ENCODE measurements at regions not wholly inside any gene's neighbourhood (a gene's known extent, or its start where the extent isn't known, plus 50 kb on each side); places are given as distances from the start of the nearest gene placed in this dataset.
"Not testable (repeated sequence)": the region's sequence is repeated elsewhere in the genome, so short reads cannot be mapped to it uniquely, and the experiment has no call there.

DNA sequence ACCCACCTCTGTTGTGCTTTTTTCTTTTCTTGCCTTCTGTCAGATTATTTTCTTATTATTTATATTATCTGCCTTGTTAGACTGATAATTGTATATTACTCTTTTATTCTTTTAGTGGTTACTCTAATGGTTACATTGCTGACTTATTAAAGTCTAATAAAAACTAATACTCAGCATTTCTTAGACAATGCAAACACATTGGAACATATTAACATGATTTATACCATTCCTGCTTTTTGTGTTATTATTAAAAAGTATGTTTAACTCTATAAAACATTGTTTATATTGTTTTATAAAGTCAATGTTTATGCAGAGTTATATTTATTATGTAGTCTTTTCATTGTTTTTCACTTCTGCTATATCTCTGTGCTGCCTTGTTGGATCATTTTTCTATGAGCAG, 68.0 kb upstream of the CACNA2D1 start:
- DNase-seq (ENCODE audit: low read depth) = no peak
- no peak overlapping the region for H3K4me3 ChIP-seq (ENCODE audit: low read depth, low read length)
- TF ChIP-seq, protein P1, sequence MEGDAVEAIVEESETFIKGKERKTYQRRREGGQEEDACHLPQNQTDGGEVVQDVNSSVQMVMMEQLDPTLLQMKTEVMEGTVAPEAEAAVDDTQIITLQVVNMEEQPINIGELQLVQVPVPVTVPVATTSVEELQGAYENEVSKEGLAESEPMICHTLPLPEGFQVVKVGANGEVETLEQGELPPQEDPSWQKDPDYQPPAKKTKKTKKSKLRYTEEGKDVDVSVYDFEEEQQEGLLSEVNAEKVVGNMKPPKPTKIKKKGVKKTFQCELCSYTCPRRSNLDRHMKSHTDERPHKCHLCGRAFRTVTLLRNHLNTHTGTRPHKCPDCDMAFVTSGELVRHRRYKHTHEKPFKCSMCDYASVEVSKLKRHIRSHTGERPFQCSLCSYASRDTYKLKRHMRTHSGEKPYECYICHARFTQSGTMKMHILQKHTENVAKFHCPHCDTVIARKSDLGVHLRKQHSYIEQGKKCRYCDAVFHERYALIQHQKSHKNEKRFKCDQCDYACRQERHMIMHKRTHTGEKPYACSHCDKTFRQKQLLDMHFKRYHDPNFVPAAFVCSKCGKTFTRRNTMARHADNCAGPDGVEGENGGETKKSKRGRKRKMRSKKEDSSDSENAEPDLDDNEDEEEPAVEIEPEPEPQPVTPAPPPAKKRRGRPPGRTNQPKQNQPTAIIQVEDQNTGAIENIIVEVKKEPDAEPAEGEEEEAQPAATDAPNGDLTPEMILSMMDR (IDR thresholded peaks at IDR 0.05; ENCODE audit: insufficient read depth, low read length) = no peak

- H3K4me3 ChIP-seq (ENCODE audit: low read depth, low read length) = no peak overlapping the region
- TF ChIP-seq, protein P1 (IDR thresholded peaks at IDR 0.05; ENCODE audit: insufficient read depth, low read length) = no peak
- DNase-seq (ENCODE audit: low read depth) = no peak
These were observed 64.5 kb upstream of the CACNA2D1 start for GRCh38 chr7:82507976-82508677.

- TF ChIP-seq, protein P1 (IDR thresholded peaks at IDR 0.05; ENCODE audit: insufficient read depth, low read length) = no peak
- no peak overlapping the region for H3K4me3 ChIP-seq (ENCODE audit: low read depth, low read length)
- DNase-seq (ENCODE audit: low read depth) = no peak
These were observed 63.9 kb upstream of the CACNA2D1 start for GRCh38 chr7:82507365-82507975.

GRCh38 chr7:82506702-82507101, 63.1 kb upstream of the CACNA2D1 start:
- TF ChIP-seq, protein P1 (IDR thresholded peaks at IDR 0.05; ENCODE audit: insufficient read depth, low read length) = no peak
- no peak overlapping the region for H3K4me3 ChIP-seq (ENCODE audit: low read depth, low read length)
- DNase-seq (ENCODE audit: low read depth) = no peak

DNA sequence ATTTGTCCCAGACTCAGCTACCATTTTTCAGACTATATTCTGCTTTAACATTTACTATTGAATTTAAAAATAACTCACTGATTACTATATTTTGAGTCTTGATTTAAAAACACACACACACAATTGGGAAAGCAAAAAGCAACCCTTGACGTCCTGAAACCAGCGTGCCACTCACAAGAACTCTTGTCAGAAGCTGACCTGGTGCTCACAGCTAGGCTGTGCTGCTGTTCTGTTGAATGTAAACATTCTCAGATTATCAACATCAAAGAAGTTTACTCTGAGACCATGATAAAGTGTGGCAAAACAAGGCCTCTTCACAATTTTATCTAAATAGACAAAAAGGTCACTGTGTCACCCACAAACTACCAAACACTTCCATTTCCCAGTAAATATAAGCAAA, 62.6 kb upstream of the CACNA2D1 start:
- H3K4me3 ChIP-seq (ENCODE audit: low read depth, low read length) = no peak overlapping the region
- TF ChIP-seq, protein P1 (IDR thresholded peaks at IDR 0.05; ENCODE audit: insufficient read depth, low read length) = no peak
- DNase-seq (ENCODE audit: low read depth) = no peak

GRCh38 chr7:82501346-82501745, 57.8 kb upstream of the CACNA2D1 start:
- TF ChIP-seq, protein P1 (IDR thresholded peaks at IDR 0.05; ENCODE audit: insufficient read depth, low read length) = no peak
- H3K4me3 ChIP-seq (ENCODE audit: low read depth, low read length) = no peak overlapping the region
- no peak for DNase-seq (ENCODE audit: low read depth)

- DNase-seq (ENCODE audit: low read depth); H3K4me3 ChIP-seq (ENCODE audit: low read depth, low read length): not testable (repeated sequence)
These were observed 56.0 kb upstream of the CACNA2D1 start for GRCh38 chr7:82499546-82499945.
